GM12891 (cell line): ENCODE measurements at regions not wholly inside any gene's neighbourhood (a gene's known extent, or its start where the extent isn't known, plus 50 kb on each side); places are given as distances from the start of the nearest gene placed in this dataset.

Experiments
- PAX5 ChIP-seq: IDR thresholded peaks from 2 replicates; pipeline ENCODE4 v1.6.1; 2011; ENCODE audit warnings: low read length, moderate library complexity, mild to moderate bottlenecking; ENCODE audit not compliant: insufficient read depth, severe bottlenecking
- POLR2A ChIP-seq: IDR thresholded peaks from 2 replicates; pipeline ENCODE4 v1.6.1; 2011; ENCODE audit warnings: low read depth, low read length, control low read depth
- POLR2AphosphoS5 ChIP-seq: IDR thresholded peaks from 2 replicates; pipeline ENCODE4 v1.6.1; 2011; ENCODE audit warnings: low read depth, low read length, control low read depth
- TAF1 ChIP-seq: IDR thresholded peaks from 2 replicates; pipeline ENCODE4 v1.6.1; 2011; ENCODE audit warnings: low read depth, low read length, control low read depth

DNA sequence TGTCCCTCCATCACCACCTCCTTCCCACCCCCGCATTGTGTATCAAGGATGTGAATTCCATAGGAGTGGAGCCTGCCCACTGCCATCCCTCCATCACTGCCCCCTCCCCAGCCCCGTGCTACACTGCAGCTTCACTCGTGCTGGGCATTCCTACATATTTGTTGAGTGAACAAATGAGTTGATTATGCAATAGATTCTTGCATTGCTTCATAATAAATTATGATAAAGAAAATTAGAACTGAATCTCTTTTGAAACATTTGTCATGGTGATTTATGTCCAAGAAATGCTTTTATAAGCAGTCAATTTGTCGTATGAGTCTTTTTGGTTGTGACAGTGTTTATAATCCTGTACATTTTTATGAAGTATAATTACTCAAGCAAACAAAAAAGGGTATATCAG is 83.2 kb downstream of the IRX1 start:
- TF ChIP-seq POLR2A (no peak), POLR2AphosphoS5 (no peak), PAX5 (no peak), TAF1 (no peak)
